ENCODE measurements at regions not wholly inside any gene's neighbourhood (a gene's known extent, or its start where the extent isn't known, plus 50 kb on each side); places are given as distances from the start of the nearest gene placed in this dataset.

GRCh38 chr6:56733211-56733697 is 90.6 kb upstream of the DST start:
- Histone ChIP-seq H4K20me1 (ENCODE audit: insufficient read depth, low read length) (no peaks in the 10 kb centered on the region), H3K4me1 (ENCODE audit: insufficient read depth, low read length, severe bottlenecking) (no peaks in the 10 kb centered on the region), H3K27ac (ENCODE audit: low read depth, low read length, poor library complexity, severe bottlenecking) (no peak overlapping the region), H3K27me3 (ENCODE audit: insufficient read depth, low read length) (no peaks in the 10 kb centered on the region), H3K9ac (ENCODE audit: low read length) (no peak overlapping the region), H3K79me2 (ENCODE audit: insufficient read depth, low read length) (no peaks in the 10 kb centered on the region), H3K9me2 (ENCODE audit: low read depth, low read length) (no peaks in the 10 kb centered on the region), H3K4me3 (ENCODE audit: low read depth, low read length, poor library complexity, severe bottlenecking) (no peak overlapping the region), H3K4me2 (ENCODE audit: low read length) (no peak overlapping the region), H3K9me3 (ENCODE audit: low read length) (no peaks in the 10 kb centered on the region), H2AFZ (ENCODE audit: low read length) (no peak overlapping the region), H3F3A (ENCODE audit: insufficient read depth, low read length) (no peaks in the 10 kb centered on the region), H3K36me3 (ENCODE audit: insufficient read depth, low read length) (no peaks in the 10 kb centered on the region)
- TF ChIP-seq CTCF (IDR thresholded peaks at IDR 0.05; ENCODE audit: low read length) (no peak), EZH2 (IDR thresholded peaks at IDR 0.05; ENCODE audit: borderline replicate concordance, low read length) (no peak)

GRCh38 chr6:56732517-56732916 is 89.8 kb upstream of the DST start:
- no peaks in the 10 kb centered on the region for H3K79me2 ChIP-seq (ENCODE audit: insufficient read depth, low read length)

GRCh38 chr6:56730663-56731529 is 88.2 kb upstream of the DST start:
- no peaks in the 10 kb centered on the region for H3K9me3 ChIP-seq (ENCODE audit: low read length)
- H3K36me3 ChIP-seq (ENCODE audit: insufficient read depth, low read length): no peaks in the 10 kb centered on the region
- H3K9ac ChIP-seq (ENCODE audit: low read length): no peak overlapping the region
- H3K27ac ChIP-seq (ENCODE audit: low read depth, low read length, poor library complexity, severe bottlenecking): no peak overlapping the region
- no peak for TF ChIP-seq EZH2 (IDR thresholded peaks at IDR 0.05; ENCODE audit: borderline replicate concordance, low read length)
- no peak for TF ChIP-seq CTCF (IDR thresholded peaks at IDR 0.05; ENCODE audit: low read length)
- no peak overlapping the region for H3K4me3 ChIP-seq (ENCODE audit: low read depth, low read length, poor library complexity, severe bottlenecking)
- no peak overlapping the region for H2AFZ ChIP-seq (ENCODE audit: low read length)
- no peaks in the 10 kb centered on the region for H3K4me1 ChIP-seq (ENCODE audit: insufficient read depth, low read length, severe bottlenecking)
- H4K20me1 ChIP-seq (ENCODE audit: insufficient read depth, low read length): no peaks in the 10 kb centered on the region
- H3K4me2 ChIP-seq (ENCODE audit: low read length): no peak overlapping the region
- no peaks in the 10 kb centered on the region for H3K27me3 ChIP-seq (ENCODE audit: insufficient read depth, low read length)
- no peaks in the 10 kb centered on the region for H3F3A ChIP-seq (ENCODE audit: insufficient read depth, low read length)
- H3K79me2 ChIP-seq (ENCODE audit: insufficient read depth, low read length): no peaks in the 10 kb centered on the region
- H3K9me2 ChIP-seq (ENCODE audit: low read depth, low read length): no peaks in the 10 kb centered on the region

More at GRCh38 chr6:56732517-56732916, 89.8 kb upstream of the DST start:
- H4K20me1 ChIP-seq (ENCODE audit: insufficient read depth, low read length): no peaks in the 10 kb centered on the region
- H3K27me3 ChIP-seq (ENCODE audit: insufficient read depth, low read length): no peaks in the 10 kb centered on the region
- TF ChIP-seq CTCF (IDR thresholded peaks at IDR 0.05; ENCODE audit: low read length): no peak
- TF ChIP-seq EZH2 (IDR thresholded peaks at IDR 0.05; ENCODE audit: borderline replicate concordance, low read length): no peak
- no peaks in the 10 kb centered on the region for H3K9me3 ChIP-seq (ENCODE audit: low read length)
- no peak overlapping the region for H3K4me3 ChIP-seq (ENCODE audit: low read depth, low read length, poor library complexity, severe bottlenecking)
- no peak overlapping the region for H3K27ac ChIP-seq (ENCODE audit: low read depth, low read length, poor library complexity, severe bottlenecking)
- no peaks in the 10 kb centered on the region for H3K4me1 ChIP-seq (ENCODE audit: insufficient read depth, low read length, severe bottlenecking)
- no peak overlapping the region for H3K4me2 ChIP-seq (ENCODE audit: low read length)
- no peaks in the 10 kb centered on the region for H3K9me2 ChIP-seq (ENCODE audit: low read depth, low read length)
- H3K9ac ChIP-seq (ENCODE audit: low read length): no peak overlapping the region
- no peak overlapping the region for H2AFZ ChIP-seq (ENCODE audit: low read length)
- no peaks in the 10 kb centered on the region for H3K36me3 ChIP-seq (ENCODE audit: insufficient read depth, low read length)
- no peaks in the 10 kb centered on the region for H3F3A ChIP-seq (ENCODE audit: insufficient read depth, low read length)

Measured in OCI-LY1 (cell line).